Neural crest cell (in vitro differentiated cells): ENCODE measurements at regions not wholly inside any gene's neighbourhood (a gene's known extent, or its start where the extent isn't known, plus 50 kb on each side); places are given as distances from the start of the nearest gene placed in this dataset.

ENCODE experiments used
- DNase-seq: peaks from one replicate; pipeline ENCODE4 v3.0.0; 2021; ENCODE audit warnings: low read depth, mixed read lengths, low spot score
- H3K27ac Mint-ChIP-seq: one replicate; pipeline ENCODE4 v1.8.0; 2021; ENCODE audit warnings: mild to moderate bottlenecking, mixed read lengths; ENCODE audit not compliant: unreplicated experiment
- H3K27me3 Mint-ChIP-seq: 2 replicates; pipeline ENCODE4 v1.8.0; 2021; ENCODE audit warnings: low read depth, mild to moderate bottlenecking, mixed read lengths
- H3K36me3 Mint-ChIP-seq: 2 replicates; pipeline ENCODE4 v1.8.0; 2021; ENCODE audit warnings: low read depth, mild to moderate bottlenecking, mixed read lengths
- H3K4me1 Mint-ChIP-seq: 2 replicates; pipeline ENCODE4 v1.8.0; 2021; ENCODE audit warnings: mixed read lengths
- H3K4me3 Mint-ChIP-seq: one replicate; pipeline ENCODE4 v1.8.0; 2021; ENCODE audit warnings: mild to moderate bottlenecking, mixed read lengths
- H3K9me3 Mint-ChIP-seq: 2 replicates; pipeline ENCODE4 v1.8.0; 2021; ENCODE audit warnings: mixed read lengths
- TF ChIP-seq, protein P1 (sequence below): fragments of 200-600 bp; sonication (generic); conservative IDR thresholded peaks from 2 replicates; pipeline ENCODE4 v1.5.0; 2021; ENCODE audit warnings: antibody characterized with exemption, mild to moderate bottlenecking

DNA sequence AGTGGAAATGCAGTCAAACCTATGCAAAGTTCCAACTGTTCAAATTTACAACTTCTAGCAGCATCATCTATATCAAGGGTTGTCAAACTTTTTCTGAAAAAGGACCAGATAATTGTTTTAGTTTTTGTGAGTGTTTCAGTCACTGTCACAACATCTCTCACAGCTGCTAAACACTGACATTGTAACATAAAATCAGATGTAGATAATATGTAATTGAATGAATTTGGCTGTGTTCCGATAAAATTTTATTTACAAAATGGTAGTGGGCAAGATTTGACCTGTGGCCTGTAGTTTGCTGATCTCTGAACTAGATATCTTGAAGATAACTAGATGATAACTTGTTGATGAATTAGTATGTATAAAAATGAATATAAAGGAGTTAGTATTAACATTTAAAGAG lies 1679.1 kb upstream of the PCDH20 start:
- Mint-ChIP-seq H3K9me3 (no peaks in the 10 kb centered on the region), H3K4me3 (no peak overlapping the region), H3K27me3 (no peaks in the 10 kb centered on the region), H3K27ac (no peak overlapping the region), H3K4me1 (no peaks in the 10 kb centered on the region), H3K36me3 (no peaks in the 10 kb centered on the region)
- no peak for DNase-seq
- TF ChIP-seq, protein P1, sequence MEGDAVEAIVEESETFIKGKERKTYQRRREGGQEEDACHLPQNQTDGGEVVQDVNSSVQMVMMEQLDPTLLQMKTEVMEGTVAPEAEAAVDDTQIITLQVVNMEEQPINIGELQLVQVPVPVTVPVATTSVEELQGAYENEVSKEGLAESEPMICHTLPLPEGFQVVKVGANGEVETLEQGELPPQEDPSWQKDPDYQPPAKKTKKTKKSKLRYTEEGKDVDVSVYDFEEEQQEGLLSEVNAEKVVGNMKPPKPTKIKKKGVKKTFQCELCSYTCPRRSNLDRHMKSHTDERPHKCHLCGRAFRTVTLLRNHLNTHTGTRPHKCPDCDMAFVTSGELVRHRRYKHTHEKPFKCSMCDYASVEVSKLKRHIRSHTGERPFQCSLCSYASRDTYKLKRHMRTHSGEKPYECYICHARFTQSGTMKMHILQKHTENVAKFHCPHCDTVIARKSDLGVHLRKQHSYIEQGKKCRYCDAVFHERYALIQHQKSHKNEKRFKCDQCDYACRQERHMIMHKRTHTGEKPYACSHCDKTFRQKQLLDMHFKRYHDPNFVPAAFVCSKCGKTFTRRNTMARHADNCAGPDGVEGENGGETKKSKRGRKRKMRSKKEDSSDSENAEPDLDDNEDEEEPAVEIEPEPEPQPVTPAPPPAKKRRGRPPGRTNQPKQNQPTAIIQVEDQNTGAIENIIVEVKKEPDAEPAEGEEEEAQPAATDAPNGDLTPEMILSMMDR = no peak

DNA sequence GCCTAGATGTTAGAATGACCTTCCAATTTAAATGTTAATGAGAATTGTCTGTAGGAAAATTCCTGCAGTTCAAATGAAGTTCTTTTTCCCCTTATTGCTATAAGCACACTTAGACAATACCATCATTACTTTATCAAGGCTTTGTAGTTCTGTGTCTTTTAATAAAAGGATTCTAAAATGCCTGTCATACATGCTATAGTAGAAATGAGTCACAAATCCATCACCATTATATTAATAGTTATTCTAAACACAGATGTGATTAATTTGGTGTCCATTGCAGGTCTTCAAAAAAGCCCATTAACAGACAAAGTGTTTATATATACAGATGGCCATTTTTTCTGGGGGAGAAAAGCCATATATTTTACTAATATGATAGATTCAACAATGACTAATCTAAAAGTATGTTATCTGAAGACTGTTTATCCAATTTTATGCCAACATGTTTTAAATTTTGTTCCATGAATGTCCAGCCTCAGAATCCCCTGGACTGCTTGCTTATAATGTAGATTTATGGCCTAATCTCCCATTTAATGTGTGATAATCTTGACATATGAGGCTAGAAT lies 1678.3 kb upstream of the PCDH20 start:
- no peak for DNase-seq
- Mint-ChIP-seq H3K4me3 (no peak overlapping the region), H3K4me1 (no peaks in the 10 kb centered on the region), H3K36me3 (no peaks in the 10 kb centered on the region), H3K9me3 (no peaks in the 10 kb centered on the region), H3K27me3 (no peaks in the 10 kb centered on the region), H3K27ac (no peak overlapping the region)
- TF ChIP-seq, protein P1 = no peak

DNA sequence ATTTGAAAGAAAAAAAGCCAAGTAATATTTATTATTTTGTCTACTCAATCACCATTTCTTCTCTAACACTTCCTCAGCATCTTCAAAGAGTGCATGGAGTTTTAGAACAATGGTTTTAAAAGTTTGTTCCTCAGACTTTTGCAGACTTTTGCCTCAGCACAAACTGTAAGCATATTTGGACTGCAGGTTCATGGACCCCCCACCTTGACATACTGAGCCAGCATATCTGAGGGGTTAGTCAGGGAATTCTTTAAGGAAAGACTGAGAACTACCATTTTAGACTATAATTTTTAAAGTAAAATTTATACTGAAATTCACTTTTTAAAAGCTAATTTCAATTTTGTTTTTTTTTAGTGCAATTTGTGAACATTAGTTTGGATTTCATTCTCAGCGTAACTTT lies 1676.8 kb upstream of the PCDH20 start:
- no peak overlapping the region for H3K4me3 Mint-ChIP-seq
- H3K9me3 Mint-ChIP-seq = no peaks in the 10 kb centered on the region
- H3K4me1 Mint-ChIP-seq = no peaks in the 10 kb centered on the region
- TF ChIP-seq, protein P1 = no peak
- H3K27ac Mint-ChIP-seq = no peak overlapping the region
- H3K27me3 Mint-ChIP-seq = no peaks in the 10 kb centered on the region
- DNase-seq = no peak
- H3K36me3 Mint-ChIP-seq = no peaks in the 10 kb centered on the region

DNA sequence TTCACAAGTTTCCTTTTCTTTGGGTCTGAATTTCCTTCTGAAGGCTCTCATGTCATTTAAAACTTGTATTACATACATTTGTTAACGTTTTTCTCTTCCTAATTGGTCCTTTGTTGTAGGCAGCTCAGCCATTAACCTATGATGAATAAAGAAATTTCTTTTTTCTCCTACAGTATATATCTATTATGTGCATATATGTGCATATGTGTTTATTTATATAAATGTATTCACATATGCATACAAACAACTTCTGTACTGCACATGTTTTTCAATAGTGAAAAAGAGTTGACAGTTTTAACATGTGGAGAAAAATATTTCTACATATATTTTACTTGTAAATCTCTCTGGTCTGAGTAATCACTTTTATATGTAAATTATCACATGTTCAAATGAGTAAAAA lies 1674.9 kb upstream of the PCDH20 start:
- TF ChIP-seq, protein P1 = no peak
- no peaks in the 10 kb centered on the region for H3K9me3 Mint-ChIP-seq
- H3K36me3 Mint-ChIP-seq = no peaks in the 10 kb centered on the region
- no peak for DNase-seq
- H3K27me3 Mint-ChIP-seq = no peaks in the 10 kb centered on the region
- H3K4me1 Mint-ChIP-seq = no peaks in the 10 kb centered on the region
- H3K4me3 Mint-ChIP-seq = no peak overlapping the region
- H3K27ac Mint-ChIP-seq = no peak overlapping the region

DNA sequence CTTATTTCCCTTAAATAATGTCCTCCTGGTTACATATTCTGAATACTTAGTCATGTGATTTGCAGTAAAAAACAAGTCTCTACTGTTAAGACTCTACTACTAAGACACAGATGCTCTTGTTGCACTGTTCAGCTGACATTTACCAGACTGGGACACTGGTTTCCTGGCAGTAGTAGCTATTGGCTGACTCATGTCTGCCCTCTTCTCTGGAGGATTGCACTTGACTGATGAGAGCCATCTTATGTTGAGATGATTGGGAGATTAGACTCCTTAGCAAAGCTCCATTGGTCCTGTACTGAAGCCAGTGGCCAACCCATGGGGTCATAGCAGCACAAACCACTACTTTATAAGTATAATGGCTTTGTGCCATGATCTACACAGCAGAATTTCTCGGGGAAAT lies 1672.6 kb upstream of the PCDH20 start:
- no peak overlapping the region for H3K4me3 Mint-ChIP-seq
- no peaks in the 10 kb centered on the region for H3K27me3 Mint-ChIP-seq
- H3K4me1 Mint-ChIP-seq = no peaks in the 10 kb centered on the region
- TF ChIP-seq, protein P1 = no peak
- no peak for DNase-seq
- H3K36me3 Mint-ChIP-seq = peaks cover 2% of the 10 kb centered on the region
- no peak overlapping the region for H3K27ac Mint-ChIP-seq
- peaks cover 2% of the 10 kb centered on the region for H3K9me3 Mint-ChIP-seq

DNA sequence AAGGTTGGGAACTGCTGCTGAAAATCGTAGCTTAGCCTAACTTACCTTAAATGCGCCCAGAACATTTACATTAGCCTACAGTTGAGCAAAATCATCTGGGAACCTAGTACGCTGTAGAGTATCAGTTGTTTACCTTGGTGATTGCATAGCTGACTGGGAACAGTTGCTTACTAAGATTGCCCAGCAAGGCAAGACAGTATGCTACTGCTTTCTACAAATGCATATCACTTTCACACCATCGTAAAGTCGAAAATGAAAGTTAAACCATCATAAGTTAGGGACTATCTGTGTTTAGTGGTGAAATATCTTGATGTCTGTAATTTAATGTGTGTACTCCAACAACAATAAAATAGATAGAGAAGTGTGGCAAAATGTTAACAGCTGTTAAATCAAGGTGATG lies 1670.6 kb upstream of the PCDH20 start:
- no peak overlapping the region for H3K4me3 Mint-ChIP-seq
- H3K36me3 Mint-ChIP-seq = peaks cover 2% of the 10 kb centered on the region
- no peak overlapping the region for H3K27ac Mint-ChIP-seq
- no peaks in the 10 kb centered on the region for H3K27me3 Mint-ChIP-seq
- H3K9me3 Mint-ChIP-seq = peaks cover 5% of the 10 kb centered on the region
- no peak for DNase-seq
- no peaks in the 10 kb centered on the region for H3K4me1 Mint-ChIP-seq
- TF ChIP-seq, protein P1 = no peak
